ENCODE measurements at regions not wholly inside any gene's neighbourhood (a gene's known extent, or its start where the extent isn't known, plus 50 kb on each side); places are given as distances from the start of the nearest gene placed in this dataset.
A peak's percentile ranks its signal among the peaks of the same experiment; 100 is the strongest.

DNA sequence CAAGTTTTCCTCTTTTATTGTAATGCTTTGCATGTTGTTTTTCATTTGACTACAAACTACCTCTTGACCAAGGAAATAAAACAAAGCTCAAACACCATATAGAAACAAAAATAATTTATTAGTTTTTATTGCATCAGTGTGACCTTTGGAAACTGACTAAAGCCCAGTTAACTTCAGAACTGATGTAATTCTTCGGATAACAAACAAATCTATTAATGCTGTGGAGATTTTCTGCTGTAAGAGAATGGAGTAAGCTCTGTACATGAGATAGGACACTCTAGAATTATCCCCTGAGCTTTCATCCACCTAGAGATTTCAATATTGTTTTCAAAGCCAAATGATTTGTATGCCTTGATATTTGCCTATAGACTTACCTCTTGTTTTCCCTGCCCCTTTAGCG is 154.0 kb upstream of the KCNK2 start:
- no peak for DNase-seq

DNA sequence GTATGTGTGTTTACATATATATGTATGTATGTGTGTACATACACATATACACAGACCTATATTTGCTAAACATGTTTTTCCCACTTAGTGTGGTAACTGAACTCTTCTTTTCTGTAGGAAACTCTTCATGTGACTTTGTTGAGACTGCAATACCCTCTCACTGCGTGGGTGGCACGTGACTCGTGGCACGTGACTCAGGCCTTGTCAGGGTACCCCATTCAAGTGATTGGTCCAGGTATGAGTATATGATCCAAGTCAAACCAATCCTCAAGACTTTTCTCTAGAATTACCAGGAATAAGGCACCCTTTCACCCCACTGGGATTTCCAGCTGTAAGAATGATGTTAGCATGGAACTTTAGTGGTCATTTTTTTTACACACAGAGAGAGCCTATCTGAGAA is 149.2 kb upstream of the KCNK2 start:
- no peak for DNase-seq

DNA sequence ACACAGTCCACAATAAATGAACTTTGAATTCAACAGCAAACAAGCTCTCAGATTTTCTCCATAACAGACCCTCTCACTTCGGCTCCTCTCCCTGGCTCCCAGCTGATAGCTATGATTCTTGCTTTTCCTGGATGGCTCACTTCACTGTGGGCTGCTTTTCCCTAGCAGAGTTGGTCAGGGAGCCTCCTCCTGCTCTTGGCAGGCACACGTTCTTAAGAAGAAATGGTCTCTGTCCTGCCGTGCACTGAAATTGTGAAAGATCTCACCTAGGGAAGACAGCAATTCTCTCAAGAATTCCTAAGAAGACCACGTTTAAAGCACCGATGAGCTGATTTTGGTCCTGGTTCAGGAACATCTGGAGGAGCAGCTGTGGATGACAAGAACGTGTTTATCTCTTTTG is 148.5 kb upstream of the KCNK2 start:
- no peak for DNase-seq

DNA sequence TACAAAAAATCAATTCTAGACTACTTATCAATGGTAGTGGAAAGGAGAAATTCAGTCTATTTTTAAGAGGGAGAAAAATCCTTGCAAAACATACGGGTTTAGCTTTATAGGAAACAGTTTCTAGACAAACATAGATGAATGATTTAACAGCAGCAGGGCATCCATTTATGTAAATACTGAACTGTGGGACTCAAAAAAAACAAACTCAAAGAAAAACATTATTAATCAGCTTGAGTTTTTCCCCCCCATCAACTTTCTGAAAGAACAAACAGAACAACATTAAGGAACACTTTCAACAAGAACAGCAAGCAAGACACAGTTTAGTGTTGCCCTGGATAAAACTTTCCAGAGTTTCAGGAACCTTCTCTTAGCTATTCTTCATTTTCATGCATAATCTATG is 147.3 kb upstream of the KCNK2 start:
- no peak for DNase-seq

DNA sequence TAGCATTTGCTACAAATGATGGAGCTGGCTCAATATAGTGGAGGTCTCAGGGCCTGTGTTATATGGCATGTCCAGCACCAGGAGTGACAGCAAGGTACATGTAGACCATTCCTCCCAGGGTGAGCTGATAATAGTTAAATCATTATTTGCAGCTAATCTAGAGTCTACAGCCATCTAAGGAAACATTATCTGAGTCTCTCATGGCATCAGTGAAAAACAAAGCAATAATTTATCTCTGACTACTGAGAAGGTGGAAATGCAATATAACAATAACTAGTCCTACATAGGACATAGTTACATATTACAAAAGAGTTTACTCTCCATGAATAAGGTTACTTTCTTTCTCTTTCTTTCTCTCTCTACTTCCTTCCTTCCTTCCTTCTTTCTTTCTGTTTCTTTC is 143.4 kb upstream of the KCNK2 start:
- DNase-seq: no peak

DNA sequence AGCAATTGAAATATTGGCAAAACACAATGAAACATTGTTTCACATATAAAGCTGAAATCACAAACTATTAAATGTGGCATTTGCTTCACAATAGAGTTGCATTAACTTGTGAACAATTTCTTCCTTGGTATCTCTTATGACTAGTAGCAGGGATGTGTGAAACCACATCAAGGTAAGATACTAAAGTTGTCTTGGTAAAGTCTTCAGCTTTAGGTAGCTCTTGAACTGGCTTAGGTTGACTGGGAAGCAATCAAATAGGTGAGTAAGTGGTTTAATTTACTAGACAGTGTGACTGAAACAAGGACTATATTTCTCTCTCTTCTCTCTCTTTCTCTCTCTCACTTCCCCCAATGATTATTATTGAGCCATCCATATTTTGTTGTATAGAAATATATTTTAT is 141.5 kb upstream of the KCNK2 start:
- no peak for DNase-seq

DNA sequence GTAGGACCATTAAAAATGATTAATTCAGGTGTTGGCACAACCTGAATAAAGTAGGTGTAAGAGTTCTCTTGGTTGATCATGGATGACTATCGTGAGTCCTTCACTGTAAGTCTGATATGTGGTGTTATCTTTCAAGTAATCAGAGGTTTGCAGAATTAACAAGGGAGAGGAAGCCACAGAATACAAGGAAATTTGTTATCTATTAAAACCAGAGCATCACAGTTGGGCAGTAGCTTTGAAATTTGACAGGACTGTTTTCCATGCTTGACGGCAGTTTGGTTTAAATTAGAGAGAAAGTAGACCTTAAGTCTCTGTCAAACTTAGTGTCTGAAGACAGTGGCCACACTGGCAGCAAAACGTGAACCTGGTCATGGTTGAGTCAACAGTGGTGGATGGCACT is 139.5 kb upstream of the KCNK2 start:
- DNase-seq: no peak

DNA sequence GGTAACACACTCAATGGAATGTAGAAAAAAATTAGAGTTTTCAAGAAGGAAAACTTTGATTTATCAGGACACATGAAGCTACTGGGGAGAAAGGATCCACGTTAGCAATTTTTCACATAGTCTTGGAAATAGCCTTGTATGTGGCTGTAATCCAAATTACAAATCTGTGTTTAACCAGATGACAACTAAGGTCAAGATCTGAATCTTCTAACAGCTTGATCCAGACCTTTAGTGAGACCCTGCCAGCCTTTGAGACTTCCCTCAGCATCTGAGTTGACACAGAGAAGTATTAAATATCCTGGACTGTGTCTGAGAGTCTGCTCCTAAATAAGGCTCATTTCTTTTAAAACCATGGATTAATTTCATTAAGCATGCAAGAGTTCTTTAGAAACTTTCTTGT is 135.9 kb upstream of the KCNK2 start:
- DNase-seq: no peak

DNA sequence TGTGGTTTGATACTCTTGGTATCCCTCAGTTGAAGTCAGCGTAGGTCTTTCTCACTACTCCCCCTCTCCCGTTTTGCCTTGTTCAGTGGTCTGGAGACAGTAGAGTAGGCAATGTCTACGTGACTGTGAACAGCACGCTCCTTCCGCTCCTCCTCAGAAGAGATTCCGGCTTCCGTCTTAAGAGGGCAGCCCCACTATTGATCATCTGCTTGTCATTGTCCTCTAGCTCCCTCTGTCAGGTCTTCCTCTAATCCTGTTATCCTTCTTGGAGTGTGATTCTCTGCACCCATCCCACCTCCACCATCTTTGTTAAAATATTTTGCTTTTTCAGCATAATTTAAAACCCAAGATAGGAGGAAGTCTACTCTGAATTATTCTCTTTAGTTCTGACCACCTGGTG is 129.9 kb upstream of the KCNK2 start:
- no peak for DNase-seq

DNA sequence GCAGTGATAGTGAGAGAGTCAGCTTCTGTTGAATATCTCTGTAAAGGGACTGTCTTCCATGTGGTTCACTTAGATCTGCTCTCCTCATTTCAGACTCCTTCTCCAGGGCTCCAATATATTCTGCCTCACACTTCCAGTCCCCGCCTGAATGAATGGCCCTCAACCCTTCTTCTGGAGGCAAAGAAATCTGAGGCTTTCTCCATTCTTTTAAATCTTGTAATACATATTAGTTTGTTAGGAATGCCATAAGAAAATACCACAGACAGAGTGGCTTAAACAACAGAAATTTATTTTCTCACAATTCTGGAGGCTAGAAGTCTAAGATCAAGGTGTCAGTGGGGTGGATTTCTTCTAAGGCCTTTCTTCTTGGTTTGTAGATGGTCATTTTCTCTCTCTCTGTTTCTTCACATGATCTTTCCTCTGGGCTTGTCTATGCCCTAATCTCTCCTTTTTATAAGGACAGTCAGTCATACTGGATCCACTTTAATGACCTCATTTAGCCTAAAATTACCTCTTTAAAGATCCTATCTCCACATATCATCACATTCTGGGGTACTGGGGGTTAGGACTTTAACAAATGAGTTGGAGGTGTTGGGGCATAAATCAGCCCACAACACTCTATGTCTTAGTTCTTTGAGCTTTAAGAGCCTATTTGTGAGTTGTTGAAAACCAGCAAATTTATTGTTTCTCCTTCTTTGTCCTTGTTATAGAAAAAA is 128.5 kb upstream of the KCNK2 start:
- no peak for DNase-seq

DNA sequence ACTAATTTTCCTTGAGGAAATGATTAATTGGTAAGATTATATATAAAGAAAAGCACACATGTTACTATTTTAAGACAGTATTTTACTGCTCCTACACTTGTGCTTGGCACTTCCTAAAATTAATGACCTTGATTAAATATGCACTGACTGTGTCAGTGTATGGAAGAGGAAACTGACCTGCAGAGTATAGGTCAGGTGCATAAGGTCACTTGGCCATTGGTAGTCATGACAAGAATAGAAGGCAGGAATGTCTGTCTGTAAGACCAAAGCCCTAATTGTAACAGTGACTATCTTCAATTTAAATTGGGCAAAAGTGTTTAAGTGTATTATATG is 128.0 kb upstream of the KCNK2 start:
- DNase-seq: no peak

DNA sequence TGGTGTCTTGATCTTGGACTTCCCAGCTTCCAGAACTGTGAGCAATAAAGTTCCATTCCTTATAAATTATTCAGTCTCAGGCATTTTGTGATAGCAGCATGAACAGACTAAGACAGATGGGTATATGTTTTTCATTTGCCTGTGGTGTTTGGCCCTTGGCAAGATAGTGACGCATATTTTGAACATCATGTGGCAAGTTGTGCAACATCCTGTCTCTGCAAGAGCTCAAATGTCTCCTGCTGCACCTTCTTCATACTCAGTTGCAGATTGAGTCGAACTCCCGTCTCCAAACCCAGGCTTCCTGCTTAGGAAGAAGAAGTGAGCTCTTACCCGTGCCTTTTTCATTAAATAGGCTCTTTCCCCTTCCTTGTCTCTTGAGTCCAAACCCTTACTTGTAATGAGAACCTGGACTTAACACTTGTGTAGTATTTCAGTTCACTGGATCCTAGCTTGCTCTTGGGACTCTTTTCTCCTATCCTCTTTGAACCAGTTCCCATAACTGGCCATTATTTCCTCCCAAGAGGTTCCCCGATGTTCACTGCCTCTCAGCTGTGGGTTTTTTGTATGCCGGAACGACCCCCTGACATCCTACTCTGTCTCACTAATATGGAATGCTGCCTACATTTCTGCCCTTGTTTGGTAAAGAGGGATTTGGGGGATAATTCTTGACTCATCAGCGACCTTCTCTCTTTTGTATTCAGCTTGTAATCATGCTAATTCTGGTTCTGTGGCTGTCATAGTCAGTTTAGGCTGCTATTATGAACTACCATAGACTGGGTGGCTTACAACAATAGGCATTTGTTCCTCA is 125.0 kb upstream of the KCNK2 start:
- no peak for DNase-seq

DNA sequence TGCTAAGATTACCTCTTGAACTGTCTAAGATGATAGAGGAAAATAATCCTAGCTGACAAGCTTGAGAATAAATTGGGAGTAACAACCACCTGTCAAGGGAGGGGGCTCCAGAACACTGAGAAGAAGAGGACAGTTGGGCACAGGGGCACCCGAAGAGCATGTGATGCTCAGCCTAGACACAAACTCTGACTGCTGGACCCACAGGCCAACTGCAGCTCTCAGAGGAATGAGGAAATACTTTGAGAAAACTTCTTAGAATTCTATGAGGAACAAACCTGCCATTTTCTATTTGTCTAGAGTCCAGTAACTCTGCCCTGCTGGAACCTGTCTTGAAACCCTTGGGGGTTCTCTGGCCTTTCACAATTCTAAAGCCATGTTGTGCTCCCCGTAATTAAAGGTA is 124.1 kb upstream of the KCNK2 start:
- DNase-seq: no peak

DNA sequence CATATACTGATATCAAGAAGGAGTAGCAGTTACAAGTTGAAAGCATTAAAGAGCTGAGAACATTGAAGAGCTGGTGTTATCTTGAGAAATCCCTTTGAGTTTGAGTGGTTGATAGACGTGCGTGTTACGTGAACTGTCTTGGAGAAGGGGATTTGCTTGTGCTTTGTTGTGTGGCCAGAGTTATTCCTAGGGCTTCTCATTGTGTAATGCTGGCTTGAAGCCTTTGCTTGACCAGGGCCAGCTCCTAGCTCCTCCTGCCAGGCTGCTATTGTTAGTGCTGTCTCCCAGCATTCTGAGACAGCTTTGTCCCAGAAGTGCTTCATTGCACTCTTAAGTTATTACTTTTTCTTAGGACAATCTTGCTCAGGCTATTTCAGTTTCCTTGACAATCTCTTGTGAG is 116.2 kb upstream of the KCNK2 start:
- DNase-seq: no peak

DNA sequence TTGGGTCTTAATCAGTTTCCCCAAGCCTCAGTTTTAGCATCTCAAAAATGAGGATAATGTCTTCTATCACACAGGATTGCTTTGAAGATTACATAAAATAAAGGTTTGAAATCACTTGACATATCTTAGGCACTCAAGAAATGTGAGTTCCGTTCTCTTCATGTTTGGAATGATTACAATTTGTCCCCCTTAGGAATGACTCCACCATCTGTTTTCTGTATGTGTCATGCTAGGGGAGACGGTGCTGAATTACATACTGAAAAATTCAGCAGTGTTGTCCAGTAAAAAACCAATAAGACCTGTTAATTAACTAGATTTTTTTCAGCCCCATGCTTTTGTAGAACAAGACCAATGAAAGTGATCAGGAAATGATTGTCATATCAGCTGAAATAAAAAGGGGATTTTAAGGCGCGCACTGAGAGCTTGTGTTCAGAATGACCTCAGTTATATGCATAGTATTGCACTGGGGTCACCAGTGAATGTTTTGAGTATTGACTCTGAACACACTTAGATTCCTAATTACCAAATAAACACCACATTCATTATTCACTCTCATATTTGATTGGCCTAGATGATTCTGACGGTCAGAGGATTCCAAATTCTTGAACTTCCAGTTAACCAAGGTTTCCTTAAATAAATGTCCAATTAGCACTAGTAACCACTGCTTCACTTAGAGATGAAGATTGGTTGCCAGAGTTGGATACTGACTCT is 114.5 kb upstream of the KCNK2 start:
- peak; percentile 4 for DNase-seq

DNA sequence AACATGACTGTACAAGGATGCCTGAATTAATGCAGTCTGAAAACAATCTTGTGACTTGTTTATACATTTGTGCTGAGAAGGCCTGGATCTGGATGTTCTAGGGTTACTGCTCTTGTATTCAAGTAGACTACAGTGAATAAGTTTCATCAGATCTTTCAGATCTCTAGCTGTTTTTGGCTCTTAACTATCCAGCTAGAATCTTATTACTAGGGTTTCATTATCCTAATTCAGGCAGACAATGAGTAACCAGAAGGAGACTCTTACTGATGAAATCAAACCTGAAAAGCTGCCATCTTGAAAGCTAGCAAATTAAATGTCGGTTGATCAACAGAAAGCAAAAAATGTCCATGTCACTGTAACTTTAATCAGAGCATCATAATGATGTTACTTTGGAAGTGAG is 112.5 kb upstream of the KCNK2 start:
- DNase-seq: no peak

DNA sequence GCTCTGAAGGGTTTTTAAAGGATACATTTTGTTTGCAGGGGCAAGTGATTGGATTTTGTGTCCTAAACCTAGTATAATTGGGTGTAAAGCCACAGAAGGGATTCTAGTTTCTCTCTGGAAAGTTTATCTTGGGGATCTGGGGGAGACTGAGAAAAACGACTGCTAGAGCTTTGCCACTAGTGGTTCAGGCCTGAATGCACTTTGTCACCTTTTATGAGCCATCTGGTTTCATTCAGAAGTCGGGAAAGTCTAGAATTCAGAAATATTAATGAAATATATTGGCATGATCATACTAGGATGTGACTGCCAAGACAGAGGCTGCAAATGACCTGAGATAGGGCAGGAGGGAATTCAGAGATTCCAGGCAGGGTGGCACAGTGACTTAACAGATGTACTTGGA is 111.5 kb upstream of the KCNK2 start:
- DNase-seq: no peak

DNA sequence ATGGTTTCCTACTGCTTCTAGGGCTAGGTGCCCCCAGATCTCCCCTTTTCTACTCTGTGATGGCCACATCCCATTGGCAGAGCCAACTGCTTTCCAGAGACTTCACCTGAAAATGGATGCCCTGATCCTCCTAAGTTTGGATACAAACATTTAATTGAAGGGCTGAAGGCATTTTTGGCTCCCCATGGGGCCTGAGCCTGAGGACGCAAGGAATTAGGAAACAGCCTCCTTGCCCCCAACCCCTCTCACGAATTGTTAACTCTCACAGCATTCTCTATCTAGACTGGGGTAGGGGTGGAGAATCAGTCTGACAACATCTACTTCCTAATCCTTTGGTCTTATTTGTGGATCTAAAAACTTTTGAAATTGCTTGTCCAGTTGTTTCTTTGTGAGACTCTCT is 108.5 kb upstream of the KCNK2 start:
- DNase-seq: no peak

DNA sequence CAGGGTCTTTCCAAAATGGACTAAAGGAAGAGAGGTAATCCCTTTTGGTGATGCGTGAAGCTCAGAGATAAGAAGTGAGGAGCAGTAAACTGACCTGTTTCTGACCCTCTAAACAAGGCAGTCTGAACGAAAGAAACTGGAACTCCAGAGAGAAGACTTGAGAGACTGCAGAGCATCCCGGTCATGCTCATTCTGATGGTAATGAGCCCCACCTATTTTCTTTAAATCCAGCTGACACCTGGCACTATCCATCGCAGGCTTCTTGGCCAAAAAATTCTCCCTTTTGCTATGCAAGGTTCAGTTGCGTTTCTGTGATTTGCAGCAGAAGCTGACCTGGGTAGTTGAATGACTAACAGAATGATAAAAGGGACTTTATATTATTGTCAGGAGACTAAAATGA is 105.9 kb upstream of the KCNK2 start:
- DNase-seq: no peak

DNA sequence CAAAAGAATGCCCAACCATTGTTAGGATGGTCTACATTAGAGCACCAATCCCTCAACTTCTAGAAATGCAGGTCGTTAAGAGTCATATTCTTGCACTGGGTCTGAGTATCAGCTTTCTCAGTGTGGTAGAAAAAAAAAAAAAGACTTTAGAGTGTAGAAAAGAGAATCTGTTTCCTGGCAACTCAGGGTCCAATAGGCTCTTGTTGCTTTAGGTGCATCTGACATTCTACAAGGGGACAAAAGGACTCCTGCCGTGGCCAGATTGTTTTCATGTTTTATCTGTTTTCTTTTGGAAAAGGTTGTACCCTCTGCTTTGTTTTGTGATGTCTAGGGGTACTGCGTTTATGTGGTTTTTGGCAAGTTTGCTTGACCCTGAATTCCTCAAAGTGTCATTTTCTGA is 105.4 kb upstream of the KCNK2 start:
- DNase-seq: peak; percentile 4

DNA sequence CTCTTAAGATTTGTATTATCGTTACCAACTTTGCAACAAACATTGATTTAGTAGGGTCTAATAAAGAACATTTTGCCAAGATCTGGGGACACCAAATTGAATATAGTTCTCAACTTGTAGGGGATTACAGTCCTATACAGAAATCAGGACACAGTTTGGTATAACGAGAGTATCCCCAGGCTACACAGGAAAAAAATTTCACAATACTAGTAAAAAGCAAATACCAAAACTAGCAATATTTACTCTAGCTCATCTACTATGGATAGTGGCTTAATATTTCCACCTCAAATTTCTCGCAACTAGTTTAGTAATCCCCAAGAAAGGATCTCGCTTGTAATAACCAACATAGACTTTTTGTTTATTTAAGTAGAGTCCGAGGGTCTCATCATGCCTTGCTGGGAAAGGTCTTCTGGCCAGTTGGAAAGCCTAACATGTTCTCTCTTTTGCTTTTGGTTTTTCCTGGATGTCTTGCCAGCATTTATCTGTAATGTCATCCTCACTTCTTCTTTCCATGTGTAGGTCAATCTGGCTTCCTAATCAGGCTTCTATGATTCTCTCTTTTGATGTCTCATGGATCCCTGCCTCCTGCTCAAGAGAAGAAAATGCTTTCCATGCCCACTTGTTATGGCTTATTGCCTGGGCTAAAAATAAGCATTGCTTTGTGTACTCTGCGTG is 104.7 kb upstream of the KCNK2 start:
- DNase-seq: no peak

DNA sequence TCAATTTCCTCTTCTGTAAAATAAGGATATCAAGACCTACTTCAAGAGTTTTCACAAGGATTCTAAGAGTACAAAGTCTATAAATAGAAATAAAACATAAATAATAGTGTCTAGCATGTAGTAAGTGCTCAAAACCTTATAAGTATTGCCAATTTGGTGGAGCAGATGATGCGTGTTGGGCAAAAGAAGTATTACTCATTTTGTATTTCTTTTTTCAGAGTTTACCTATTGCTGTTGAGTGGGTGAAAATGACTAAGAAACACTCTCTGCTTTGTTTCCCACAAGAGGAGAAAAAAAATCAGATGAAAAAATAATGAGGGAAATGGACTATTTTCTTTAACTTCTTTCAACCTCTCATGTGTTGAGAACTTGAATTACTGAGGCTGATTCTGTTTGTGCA is 103.3 kb upstream of the KCNK2 start:
- DNase-seq: no peak

DNA sequence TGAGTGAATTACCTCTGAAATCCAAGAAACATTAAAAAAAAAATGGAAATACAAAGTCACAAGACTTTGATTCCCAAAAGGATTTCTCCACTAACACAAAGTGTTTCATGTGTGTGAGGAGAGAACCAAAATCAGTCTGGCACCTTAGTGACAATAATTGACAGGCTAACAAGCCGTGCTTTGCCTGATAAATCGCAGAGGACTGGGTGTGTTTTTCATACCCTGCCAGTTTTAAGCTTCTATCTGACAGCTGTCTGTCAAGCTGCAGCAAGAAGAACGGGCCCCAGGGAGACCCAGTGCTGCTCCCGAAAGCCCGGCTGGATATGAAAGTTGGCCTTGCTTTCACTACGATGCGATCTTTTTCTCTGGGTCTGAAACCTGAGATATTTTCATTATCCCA is 101.6 kb upstream of the KCNK2 start:
- no peak for DNase-seq
